CD4-positive, alpha-beta T cell treated with Interferon gamma for 1 hour (primary cell): ENCODE measurements at regions not wholly inside any gene's neighbourhood (a gene's known extent, or its start where the extent isn't known, plus 50 kb on each side); places are given as distances from the start of the nearest gene placed in this dataset.
"Not testable (repeated sequence)": the region's sequence is repeated elsewhere in the genome, so short reads cannot be mapped to it uniquely, and the experiment has no call there.

ENCODE experiments used
- DNase-seq: peaks from one replicate; pipeline ENCODE4 v3.0.0-alpha.2; 2020

DNA sequence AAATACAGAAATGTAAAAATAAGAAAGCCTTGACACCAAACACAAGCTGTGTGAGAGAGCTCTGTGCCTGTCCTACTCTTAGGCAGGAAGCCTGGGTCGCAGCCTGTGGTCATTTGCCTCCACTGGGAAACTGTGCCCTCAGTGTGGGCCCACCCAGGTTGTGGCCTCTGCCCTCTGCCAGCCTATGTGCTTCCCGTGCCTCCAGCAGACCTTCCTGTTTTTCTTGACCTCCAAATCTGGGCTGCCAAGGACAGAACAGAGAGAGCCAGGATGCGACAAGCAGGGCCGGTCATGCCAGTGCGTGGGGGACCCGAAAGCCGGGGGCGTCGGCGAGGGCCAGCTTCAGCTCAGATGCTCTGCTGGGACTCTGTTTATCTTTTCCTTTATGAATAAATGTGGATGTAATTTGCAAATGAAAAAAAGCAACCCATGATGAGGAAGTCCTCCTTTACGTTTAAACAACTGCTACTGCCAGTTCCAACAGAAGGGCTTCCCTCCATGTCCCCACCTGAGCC is 189.2 kb upstream of the EXOC2 start:
- DNase-seq, result no peak

DNA sequence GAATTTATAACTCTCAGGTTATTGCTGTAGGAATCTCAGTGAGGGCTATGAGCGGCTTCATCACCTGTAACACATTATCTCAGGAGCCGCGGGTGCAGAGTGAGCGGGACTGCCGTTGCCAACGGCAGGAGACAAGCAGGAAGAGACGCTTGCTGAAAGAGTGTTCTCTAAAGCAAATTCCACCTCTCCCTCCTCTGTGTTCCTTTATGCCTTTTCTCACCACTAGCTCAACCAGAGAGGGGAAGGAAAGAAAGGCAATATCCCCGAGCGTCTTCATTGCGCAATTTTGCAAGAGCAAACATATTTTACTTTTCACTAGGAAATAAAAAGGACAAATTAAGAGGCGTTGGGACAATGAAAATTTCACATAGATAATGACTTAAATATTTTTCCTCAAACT is 185.2 kb upstream of the EXOC2 start:
- no peak for DNase-seq

DNA sequence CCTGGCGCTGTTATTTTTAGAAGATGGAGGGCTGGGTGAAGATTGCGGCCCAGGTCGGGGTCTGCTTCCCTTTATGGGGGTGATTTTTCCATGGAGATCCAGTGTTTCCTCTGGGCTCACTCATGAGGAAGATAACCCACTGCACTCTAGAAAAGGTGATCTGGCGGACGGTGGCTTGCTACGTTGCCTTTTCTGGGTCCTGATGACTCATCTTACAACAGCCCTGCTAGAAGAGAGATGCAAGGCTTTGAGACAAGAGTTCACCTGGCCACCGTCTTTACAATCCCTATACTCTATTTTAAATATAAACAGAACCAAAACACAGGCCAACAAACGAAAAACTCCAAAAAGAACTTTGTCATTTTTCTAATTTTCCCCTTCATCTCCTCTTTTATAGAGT is 182.1 kb upstream of the EXOC2 start:
- no peak for DNase-seq

DNA sequence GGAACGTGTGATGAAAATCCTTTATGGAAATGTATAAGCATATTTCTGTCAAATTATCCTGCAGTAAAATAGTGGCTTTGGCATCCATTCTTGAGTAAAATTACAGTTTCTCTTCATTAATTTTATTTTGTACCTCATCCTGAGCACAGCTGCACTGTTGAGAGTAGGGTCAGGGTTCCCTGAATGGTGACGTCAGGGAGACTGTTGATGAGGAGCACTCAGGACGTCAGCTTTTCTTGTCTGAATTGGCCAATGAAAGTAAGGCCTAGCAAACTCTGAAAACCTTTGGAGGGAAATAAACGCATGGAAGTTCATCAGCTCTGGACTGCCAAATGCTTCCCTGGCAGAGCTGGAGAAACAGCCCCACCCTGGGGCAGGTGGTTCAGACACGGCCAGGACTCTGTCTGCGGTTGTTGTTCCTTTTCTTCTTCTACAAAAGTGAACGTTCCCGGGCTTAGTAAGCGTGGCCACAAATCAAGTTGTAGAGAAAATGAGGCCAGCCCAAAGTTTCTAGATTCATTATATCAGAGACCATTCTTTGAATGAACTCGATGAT is 179.7 kb upstream of the EXOC2 start:
- DNase-seq, result no peak

DNA sequence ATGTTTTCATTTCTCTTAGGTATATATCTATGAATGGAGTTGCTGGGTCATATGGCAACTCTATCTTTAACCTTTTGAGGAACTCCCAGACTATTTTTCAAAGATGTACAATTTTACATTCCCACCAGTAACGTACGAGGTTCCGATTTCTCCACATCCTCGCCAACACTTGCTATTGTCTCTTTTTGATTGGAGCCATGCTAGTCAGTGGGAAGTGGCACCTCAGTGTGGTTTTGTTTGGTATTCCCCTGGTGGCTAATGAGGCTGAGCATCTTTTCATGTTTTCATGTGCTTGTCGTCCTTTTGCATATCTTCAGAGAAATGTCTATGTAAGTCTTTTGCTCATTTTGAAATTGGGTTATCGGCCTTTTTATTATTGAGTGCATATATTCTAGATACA is 178.6 kb upstream of the EXOC2 start:
- DNase-seq, result no peak

DNA sequence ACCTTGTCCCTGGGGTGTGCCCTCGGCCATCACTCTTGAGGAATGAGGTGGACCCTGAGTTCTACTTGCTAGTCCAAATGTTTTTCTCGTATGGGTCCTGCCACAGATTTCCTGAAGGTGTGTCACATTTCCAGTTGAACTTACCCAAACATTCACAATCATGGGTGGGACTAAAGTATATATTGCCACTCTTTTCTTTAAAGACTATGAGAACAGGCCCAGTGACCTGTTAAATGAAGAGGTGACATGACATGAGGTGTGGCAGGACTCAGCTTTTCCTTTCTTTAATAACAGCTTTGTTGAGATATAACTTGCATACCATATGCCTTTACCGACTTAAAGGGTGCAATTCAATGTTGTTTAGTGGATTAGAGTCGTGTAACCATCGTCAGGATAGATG is 177.2 kb upstream of the EXOC2 start:
- no peak for DNase-seq

DNA sequence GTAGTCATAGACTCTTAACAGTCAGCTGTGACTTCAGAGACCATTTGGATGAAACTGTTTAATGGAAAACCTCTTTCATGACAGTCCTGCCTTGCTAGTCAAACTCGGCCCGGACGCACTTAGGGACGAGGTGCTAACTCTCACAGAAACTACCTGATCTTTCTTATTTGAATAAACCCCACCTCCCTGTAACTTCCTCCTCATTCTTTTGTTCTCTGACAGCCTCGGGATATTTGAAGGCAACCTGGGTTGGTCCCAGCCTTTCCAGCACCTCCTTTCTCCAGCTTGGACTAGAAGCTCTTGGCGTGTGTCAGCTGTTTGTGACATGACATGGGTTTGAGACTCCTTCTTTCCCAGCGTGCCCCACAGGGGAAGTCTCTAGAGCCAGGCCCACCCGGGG is 175.3 kb upstream of the EXOC2 start:
- no peak for DNase-seq

DNA sequence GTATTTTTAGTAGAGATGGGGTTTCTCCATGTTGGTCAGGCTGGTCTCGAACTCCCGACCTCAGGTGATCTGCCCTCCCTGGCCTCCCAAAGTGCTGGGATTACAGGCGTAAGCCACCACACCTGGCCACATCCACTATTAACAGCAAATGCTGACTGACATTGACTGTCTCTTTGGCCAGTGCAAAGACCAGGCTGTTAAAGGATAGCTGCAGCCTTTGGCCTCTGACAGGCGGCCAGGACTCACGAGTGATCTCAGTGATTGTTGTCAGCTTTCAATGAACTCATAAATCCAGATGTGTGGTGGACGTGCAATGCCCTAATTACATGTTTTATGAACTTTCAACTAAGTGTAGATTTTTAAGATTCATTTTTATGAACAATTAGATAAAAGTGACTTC is 174.4 kb upstream of the EXOC2 start:
- DNase-seq, result no peak

DNA sequence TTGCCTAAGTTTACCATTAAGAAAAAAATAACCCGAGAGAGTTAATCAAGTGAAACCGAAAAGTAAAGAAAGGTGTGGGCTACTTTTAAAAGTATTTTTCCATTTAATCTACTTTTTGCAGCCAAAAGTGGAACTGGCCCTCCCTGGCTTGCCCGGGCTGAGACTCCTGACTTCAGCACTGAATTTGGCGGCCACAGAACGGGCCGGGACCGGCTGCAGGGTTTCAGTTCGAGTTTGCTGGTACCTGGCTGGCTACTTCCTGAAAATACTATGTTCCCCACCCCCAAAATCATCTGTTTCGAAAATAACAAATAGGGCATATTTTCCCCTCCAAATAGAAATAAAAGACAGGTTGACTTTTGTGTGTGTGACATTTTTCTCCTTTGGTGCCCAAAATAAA is 173.4 kb upstream of the EXOC2 start:
- DNase-seq, result no peak

DNA sequence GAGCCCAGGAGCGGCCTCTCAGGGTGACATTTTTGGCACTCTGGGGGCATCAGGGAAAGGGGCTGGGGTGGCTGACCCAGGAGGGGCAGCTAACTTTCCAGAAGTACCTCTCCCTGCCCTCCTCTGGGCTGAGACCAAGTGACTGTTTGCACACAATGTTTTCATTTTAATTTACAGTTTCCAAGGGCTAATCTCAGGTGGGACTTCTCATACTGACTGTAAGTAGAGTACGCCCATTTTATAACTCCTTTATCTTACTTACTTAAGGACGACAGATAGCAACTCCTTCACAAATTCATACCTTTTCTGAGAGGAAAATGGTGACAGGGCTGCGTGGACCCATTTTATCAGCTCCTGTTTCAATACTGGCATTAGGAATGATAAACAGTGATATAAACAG is 172.9 kb upstream of the EXOC2 start:
- no peak for DNase-seq

DNA sequence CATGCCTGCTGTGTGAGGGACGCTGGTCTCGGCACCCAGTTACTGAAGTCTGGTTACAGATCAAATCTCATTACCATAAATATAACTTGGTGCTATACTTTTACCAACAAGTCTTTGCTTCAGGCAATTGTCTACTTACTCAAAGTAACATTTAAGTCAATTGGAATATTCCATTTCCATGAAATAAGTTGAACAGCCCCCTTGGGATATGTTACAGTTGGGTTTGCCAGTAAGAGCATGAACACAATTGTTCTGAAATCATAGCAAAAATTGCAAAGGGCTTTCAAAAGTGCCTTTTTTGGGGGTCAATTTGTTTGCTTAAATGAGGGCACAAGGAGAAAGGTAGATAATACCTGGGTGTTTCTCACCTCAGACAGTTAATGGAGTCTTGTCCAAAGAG is 170.9 kb upstream of the EXOC2 start:
- no peak for DNase-seq

DNA sequence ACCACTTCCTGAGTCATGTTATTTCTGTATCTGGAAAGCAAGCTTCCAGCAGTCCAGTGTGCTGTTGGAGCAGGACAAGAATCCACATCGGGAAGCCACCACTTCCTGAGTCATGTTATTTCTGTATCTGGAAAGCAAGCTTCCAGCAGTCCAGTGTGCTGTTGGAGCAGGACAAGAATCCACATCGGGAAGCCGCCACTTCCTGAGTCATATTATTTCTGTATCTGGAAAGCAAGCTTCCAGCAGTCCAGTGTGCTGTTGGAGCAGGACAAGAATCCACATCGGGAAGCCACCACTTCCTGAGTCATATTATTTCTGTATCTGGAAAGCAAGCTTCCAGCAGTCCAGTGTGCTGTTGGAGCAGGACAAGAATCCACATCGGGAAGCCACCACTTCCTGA is 170.2 kb upstream of the EXOC2 start:
- not testable (repeated sequence) for DNase-seq

DNA sequence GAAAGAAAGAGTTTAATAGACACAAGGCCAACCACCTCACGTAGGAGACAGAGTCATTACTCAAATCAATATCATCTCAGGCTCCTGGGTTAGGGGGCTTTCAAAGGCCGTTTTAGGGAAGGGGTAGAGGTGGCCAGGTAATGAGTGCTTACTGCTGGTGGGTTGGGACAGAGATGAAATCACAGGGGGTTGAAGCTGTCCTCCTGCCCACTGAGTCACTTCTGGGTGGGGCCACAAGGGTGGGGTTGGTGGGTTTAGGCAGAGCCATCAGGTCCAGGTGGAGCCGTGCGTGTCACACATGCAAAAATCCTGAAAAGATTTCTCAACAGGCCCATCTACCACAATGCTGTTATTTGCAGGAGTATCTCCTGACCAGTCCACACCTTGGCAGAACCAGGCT is 167.0 kb upstream of the EXOC2 start:
- DNase-seq, result no peak

DNA sequence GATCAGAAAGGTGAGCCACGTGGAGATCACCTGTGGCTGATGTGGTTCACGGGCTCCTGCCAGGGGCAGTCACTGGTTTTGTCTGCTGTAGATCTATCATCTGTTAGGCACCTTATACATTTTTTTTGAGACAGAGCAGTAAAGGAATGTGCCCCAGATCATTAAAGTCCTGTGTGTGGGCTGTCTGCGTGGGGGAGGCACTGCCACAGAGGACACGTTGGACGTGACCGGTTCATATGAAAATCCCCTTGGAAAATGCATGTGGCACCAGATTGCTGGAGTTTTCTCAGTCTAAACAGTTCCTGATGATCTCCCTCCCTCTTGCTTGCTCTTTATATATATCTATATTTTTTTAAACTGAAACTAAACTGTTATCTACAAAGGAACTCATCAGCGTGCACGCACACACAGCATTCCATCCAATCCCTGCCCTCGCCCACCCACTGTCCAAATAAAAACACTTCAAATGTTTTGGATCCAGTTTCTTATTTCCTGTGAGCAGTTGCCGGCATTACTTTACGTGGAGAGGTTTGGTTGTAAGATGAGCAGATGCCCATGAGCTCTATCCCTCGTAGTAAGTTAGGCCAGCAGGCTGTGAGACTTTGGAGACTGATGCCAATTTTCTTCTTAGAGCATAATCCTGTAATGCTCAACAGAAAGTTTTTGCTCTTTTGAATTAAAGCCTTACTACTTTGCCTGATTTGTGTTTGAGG is 161.6 kb upstream of the EXOC2 start:
- no peak for DNase-seq

DNA sequence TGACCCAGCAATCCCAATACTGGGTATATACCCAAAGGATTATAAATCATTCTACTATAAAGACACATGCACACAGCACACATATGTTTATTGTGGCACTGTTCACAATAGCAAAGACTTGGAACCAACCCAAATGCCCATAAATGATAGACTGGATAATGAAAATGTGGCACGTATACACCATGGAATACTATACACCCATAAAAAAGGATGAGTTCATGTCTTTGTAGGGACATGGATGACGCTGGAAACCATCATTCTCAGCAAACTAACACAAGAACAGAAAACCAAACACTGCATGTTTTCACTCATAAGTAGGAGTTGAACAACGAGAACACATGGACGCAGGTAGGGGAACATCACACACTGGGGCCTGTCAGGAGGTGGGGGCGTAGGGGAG is 159.3 kb upstream of the EXOC2 start:
- not testable (repeated sequence) for DNase-seq

DNA sequence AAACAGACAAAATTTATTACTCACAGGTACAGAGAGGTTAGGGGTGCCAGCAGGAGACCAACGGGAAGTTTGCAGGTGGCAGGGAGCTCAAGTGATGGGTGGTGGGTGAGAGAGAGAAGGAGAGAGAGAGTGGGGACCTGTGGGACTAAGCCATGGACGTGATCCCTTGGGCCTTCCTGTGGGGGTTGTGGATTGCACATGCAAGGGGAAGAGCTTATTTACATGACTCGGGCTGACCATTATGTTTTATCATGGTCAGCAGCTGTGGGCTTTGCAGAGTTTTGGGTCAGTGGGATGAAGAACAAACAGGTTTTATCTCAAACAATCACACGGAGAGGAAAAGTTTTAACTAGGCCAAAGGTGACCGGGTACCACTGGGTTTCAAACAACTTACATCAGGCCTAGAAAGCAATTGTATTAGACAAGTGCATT is 156.2 kb upstream of the EXOC2 start:
- no peak for DNase-seq

DNA sequence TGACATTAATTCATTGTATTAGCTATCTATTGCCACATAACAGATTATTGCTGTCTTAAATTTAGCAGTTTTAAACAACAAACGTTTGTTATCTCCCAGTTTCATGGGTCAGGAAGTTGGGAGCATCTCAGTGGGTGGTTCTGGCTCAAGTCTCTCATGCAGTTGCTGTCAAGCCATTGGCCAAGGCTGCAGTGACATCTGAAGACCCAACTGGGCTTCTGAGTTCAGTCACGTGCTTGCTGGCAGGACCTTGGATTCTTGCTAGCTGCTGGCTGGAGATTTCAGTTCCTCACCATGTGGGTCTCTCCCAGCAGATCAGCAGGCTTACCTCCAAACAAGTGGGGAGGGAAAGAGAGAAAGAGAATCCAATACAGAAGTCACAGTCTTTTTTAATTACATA is 152.6 kb upstream of the EXOC2 start:
- DNase-seq, result no peak

DNA sequence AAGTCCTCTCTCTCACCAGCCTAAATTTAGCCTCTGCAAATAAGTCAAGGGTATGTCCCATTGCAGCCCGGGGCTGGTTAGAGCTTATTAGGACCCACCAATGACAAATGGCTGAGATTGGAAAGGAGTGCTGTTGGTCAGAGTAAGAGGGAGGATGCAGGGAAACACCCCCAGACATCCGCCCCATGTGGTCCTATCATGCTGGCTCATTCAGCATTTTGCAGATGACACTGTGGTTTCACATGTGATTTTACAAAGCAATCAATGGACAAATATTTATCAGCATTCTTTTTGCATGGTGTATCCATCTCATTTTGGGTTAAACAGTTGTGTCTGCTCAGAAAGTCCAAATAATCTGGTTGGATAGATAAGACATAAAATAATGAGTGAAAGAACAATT is 152.2 kb upstream of the EXOC2 start:
- DNase-seq, result no peak

DNA sequence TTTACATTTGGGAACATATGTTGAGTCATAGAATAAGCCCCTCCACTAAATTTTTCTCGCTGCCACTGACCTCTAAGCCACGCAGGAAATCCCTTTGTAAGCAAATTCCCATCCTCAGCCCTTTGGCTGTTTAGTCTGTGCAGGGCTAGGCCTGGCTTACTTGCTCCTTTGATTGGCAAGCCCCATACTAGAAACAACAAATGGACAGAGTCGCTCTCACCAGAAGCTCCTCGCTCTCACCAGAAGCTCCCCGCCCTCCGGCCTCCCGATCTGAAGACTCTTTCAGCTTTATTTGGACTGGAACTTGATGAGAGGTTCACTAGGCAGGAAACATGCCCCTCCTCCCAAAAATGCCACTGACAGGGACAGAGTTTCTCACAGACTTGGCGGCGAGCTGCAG is 149.2 kb upstream of the EXOC2 start:
- no peak for DNase-seq

DNA sequence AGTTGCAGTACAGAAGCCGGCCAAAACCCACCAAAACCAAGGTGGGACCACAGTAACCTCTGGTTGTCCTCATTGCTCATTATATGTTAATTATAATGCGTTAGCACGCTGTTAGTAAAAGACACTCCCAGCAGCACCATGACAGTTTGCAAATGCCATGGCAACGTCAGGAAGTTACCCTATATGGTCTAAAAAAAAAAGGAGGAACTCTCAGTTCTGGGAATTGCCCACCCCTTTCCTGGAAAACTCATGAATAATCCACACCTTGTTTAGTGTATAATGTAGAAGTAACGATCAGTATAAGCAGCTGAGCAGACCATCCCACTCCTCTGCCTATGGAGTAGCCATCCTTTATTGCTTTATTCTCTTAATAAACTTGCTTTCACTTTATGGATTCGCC is 148.6 kb upstream of the EXOC2 start:
- no peak for DNase-seq

DNA sequence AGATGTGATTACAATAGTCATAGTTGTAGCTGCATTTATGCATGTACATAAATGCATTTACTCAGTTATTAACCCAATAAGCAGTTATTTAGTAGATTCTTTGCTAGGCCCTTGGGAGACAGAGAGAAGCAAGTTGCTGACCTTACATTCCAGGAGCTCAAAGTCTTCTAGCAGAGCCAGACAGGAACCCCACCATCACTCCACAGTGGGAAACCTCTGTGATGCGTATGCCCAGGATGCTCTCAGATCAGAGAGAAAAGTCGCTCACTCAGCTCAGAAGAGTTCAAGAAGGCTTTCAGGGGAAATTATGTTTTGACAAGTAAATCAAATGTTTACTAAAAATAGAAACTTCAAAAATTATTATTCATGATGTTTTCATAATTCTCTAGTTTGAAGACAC is 146.3 kb upstream of the EXOC2 start:
- DNase-seq, result no peak

DNA sequence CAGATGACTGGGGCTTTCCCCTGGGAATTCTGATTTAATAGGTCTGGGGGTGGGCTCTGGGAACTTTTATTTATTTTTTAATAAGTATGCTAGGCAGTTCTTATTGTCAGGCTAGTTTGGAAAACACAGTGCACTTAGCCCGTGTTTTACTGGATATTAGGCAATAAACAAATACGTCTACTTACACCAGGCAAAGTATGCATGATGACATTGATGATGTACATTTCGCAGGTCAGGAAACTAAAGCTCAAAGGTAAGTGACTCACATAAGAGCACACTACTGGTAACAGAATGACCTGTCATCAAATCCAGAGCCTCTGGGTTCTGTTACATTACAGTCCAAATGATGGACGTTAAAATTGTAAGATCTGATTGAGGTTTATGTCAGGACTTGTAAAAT is 144.4 kb upstream of the EXOC2 start:
- no peak for DNase-seq

DNA sequence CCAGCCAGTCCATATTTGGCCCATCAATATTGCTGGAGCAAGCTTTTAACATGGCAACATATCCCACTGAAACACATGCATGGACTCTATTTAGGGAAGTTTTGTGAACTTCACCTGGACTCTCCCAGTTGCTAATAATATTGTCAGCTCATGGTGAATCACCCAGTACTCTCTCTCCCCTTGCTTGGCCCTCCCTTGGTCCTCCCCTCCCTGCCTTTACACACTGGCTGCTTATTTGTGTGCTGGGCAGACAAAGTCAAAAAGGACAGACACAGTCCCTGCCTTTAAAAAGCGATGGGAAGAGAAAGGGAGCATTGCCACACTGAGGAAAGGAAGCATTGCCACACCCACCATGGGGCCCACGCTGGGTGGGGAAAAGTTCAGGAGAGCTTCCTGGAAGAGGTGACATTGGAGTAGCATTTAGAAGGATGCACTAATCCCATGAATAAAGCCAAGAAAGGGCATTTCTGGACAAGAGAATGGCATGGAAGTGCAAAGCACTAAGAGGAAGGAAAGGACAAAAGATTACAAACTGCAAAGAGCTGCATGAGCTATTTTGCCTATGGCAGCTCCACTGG is 143.4 kb upstream of the EXOC2 start:
- DNase-seq, result no peak

DNA sequence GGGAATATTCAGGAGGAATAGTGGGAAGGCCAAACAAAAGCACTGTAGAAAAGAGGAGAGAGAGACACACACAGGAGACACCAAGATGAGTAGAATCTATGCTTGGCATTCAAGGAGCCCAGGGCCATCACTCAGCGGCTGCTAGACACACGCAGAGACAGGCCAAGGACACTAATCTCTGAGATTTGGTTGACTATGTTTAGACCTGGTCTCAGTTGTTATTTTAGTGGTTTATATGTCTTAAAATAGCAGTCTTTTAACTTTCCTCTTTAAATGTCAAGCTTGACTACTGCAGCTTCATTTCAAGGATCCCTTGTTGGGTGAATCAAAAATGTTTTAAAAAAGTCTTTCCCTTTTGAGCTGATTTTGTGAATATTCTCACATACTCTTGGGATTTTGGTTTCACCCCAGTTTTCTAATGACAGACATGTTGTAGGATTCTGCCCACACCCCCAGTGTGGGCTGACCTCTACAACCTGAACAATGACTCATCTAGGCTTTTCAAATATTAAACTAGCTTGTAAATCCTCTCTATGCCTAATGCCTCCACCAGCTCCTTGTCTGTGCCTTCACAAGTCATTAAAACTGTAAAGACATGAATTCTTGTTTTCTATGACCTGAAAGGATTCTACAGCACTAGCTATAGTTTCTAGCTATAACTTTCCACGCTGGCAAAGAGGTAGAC is 142.7 kb upstream of the EXOC2 start:
- no peak for DNase-seq
